Muscle layer of duodenum (tissue), 2 donors: ENCODE measurements at regions not wholly inside any gene's neighbourhood (a gene's known extent, or its start where the extent isn't known, plus 50 kb on each side); places are given as distances from the start of the nearest gene placed in this dataset.
A peak's percentile ranks its signal among the peaks of the same experiment; 100 is the strongest.
"Not testable (repeated sequence)": the region's sequence is repeated elsewhere in the genome, so short reads cannot be mapped to it uniquely, and the experiment has no call there.

ENCODE experiments used
- H3K27ac ChIP-seq: one replicate; pipeline ENCODE4 v1.7.0; 2013; ENCODE audit warnings: mild to moderate bottlenecking, low read length
- H3K27me3 ChIP-seq: one replicate; pipeline ENCODE4 v1.7.0; 2013; ENCODE audit warnings: low read depth, mild to moderate bottlenecking, control low read depth, low read length
- H3K36me3 ChIP-seq, 2 donors: one replicate each; pipeline ENCODE4 v1.7.0; 2013; ENCODE audit warnings: low read length in 2 of 2, control low read depth in 1 of 2, mild to moderate bottlenecking in 1 of 2; ENCODE audit not compliant: insufficient read depth in 2 of 2, control insufficient read depth in 1 of 2
- H3K4me1 ChIP-seq, 2 donors: one replicate each; pipeline ENCODE4 v1.7.0; 2013; ENCODE audit warnings: low read length in 2 of 2, mild to moderate bottlenecking in 2 of 2, control low read depth in 1 of 2, moderate library complexity in 1 of 2; ENCODE audit not compliant: insufficient read depth in 2 of 2, control insufficient read depth in 1 of 2
- H3K4me3 ChIP-seq, 2 donors: one replicate each; pipeline ENCODE4 v1.7.0; 2013; ENCODE audit warnings: low read length in 2 of 2, low read depth in 1 of 2, mild to moderate bottlenecking in 1 of 2
- H3K9me3 ChIP-seq, 2 donors: one replicate each; pipeline ENCODE4 v1.7.0; 2013; ENCODE audit warnings: low read length in 2 of 2, control low read depth in 1 of 2, mild to moderate bottlenecking in 1 of 2; ENCODE audit not compliant: control insufficient read depth in 1 of 2
- donor health status: healthy.

DNA sequence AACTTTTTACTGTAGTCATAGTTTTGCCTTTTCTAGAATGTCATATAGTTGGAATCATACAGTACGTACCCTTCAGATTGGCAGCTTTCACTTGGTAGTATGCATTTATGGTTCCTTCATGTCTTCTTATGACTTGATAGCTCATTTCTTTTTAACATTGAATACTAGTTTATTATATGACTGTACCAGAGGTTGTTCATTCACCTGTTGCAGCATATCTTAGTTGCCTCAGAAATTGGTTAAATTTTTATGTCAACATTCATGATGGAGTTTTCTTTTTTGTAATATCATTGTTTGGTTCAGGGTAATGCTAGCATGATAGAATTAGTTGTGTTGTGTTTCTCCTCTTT is 94.8 kb upstream of the CDK13 start:
- peak overlapping the region; percentile 17 to 56 for H3K4me3 ChIP-seq
- H3K27me3 ChIP-seq: no peaks in the 10 kb centered on the region
- H3K36me3 ChIP-seq: no peaks in the 10 kb centered on the region
- H3K27ac ChIP-seq: no peak overlapping the region
- H3K4me1 ChIP-seq: no peaks in the 10 kb centered on the region
- H3K9me3 ChIP-seq: no peaks in the 10 kb centered on the region

- not testable (repeated sequence) for H3K27ac ChIP-seq, H3K4me3 ChIP-seq, H3K9me3 ChIP-seq, H3K27me3 ChIP-seq, H3K4me1 ChIP-seq, H3K36me3 ChIP-seq
Observed at GRCh38 chr7:39863675-39864322, 86.3 kb upstream of the CDK13 start.

GRCh38 chr7:39869888-39870522 is 80.1 kb upstream of the CDK13 start:
- not testable (repeated sequence) for H3K9me3 ChIP-seq, H3K27me3 ChIP-seq, H3K36me3 ChIP-seq, H3K4me1 ChIP-seq, H3K27ac ChIP-seq, H3K4me3 ChIP-seq

GRCh38 chr7:39871610-39872009 is 78.4 kb upstream of the CDK13 start:
- H3K36me3 ChIP-seq, H3K27me3 ChIP-seq, H3K4me3 ChIP-seq, H3K27ac ChIP-seq, H3K9me3 ChIP-seq, H3K4me1 ChIP-seq: not testable (repeated sequence)

DNA sequence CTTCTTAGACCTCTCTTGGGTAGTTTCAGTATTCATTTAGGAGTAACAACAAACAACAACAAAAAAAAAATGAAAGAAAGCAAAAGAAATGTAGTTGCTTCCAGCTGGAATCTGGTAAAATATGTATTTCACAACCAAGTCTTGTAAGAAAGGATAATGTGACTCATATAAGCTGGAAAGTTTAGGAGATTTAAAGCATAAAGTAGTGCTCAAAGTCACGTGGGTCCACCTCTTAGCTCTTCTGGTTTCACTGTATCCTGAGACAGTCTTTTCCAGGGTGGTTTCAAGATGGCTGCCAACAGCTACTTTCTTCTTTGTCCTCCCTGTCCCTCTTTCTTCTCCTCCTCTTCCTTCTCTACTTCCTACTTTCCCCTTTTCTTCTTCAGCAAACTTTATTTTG is 69.5 kb upstream of the CDK13 start:
- Histone ChIP-seq H3K27ac (no peak overlapping the region), H3K4me3 (no peak overlapping the region), H3K36me3 (no peaks in the 10 kb centered on the region), H3K9me3 (peaks cover 0 to 14% of the 10 kb centered on the region in 2 donors), H3K27me3 (no peaks in the 10 kb centered on the region), H3K4me1 (no peaks in the 10 kb centered on the region)

DNA sequence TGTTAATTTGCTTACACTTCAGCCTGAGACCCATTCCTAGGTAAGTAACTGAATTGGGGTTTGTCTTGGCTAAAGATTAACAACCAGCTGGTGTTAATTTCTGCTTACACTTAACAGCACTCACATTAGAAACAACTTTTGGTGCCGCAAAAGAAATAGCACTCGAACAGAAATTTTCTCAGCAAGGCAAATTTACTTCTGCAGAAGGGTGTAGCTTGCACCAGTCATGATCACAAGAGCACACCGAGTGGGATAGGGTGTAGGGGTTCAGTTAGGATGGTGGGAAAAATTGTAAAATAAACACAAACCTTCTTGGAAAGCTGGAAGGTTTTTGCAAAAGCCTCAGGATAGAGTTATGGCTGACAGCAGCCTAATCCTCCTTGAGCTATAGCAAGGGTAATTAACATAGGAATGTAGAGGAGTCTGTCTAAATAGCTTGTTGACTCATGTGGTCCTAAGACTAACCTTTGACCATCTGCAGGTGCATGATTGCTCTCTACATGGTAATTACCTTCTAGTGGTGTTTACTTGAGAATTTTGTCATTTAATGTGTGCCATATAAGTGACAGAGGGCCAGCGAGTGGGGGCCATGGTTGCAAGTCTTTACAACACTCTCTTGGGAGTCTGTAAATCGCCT is 67.8 kb upstream of the CDK13 start:
- Histone ChIP-seq H3K36me3 (no peaks in the 10 kb centered on the region), H3K27ac (no peak overlapping the region), H3K27me3 (no peaks in the 10 kb centered on the region), H3K4me3 (no peak overlapping the region), H3K4me1 (no peaks in the 10 kb centered on the region), H3K9me3 (peaks cover 0 to 14% of the 10 kb centered on the region in 2 donors)

DNA sequence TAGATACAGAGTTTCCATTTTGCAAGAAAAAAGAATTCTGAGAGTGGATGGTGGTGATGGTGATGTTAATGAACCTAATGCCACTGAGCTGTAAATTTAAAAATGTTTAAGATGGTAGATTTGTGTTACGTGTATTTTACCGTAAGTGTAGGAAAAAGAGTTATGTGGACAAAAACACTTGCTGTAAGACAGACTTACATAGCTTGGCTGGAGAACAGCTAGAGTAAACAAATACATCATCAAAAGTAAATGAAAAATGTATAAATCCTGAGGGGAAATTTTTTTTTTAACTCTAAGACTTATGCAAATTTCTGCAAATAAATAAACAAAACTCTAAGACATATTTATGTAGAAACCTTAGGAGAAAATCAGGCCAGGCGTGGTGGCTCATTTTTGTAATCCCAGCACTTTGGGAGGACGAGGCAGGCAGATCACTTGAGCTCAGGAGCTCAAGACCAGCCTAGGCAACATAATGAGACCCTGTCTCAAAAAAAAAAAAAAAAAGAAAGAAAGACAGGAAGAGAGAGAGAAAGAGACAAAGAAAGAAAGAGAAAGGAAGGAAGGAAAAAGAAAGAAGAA is 66.2 kb upstream of the CDK13 start:
- H3K9me3 ChIP-seq: peaks cover 0 to 14% of the 10 kb centered on the region in 2 donors
- H3K27ac ChIP-seq: no peak overlapping the region
- H3K4me1 ChIP-seq: no peaks in the 10 kb centered on the region
- H3K36me3 ChIP-seq: no peaks in the 10 kb centered on the region
- H3K4me3 ChIP-seq: no peak overlapping the region
- no peaks in the 10 kb centered on the region for H3K27me3 ChIP-seq

DNA sequence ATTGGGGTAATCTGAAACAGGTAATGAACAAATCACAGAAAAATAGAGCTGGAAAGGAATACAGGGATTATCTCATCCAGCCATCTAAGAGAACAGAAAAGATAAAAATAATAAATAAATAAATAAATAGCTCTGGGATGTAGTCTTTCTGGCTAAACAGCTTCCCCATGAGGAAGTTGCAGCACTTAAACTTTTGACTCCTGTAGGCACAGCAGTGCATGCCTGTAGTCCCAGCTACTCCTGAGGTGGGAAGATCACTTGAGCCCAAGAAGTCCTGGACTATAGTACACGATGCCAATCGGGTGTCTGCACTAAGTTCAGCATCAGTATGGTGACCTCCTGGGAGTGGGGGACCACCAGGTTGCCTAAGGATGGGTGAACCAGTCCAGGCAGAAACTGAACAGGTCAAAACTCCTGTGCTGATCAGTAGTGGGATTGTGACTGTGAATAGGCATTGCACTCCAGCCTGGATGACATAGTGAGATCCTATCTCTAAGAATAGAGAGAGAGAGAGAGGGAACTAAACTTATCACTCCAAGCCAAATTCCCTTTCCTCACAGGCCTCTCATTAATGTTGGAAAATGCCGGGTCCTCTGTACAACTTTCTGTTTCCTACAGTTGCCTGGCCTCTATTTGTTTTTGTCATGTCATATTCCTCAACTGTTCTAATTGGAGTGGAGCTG is 61.7 kb upstream of the CDK13 start:
- Histone ChIP-seq H3K36me3 (no peaks in the 10 kb centered on the region), H3K4me1 (no peaks in the 10 kb centered on the region), H3K9me3 (no peaks in the 10 kb centered on the region), H3K27me3 (no peaks in the 10 kb centered on the region), H3K27ac (no peak overlapping the region), H3K4me3 (no peak overlapping the region)

GRCh38 chr7:39890411-39890810 is 59.6 kb upstream of the CDK13 start:
- H3K4me3 ChIP-seq: no peak overlapping the region
- no peaks in the 10 kb centered on the region for H3K27me3 ChIP-seq
- no peak overlapping the region for H3K27ac ChIP-seq
- no peaks in the 10 kb centered on the region for H3K4me1 ChIP-seq
- no peaks in the 10 kb centered on the region for H3K9me3 ChIP-seq
- no peaks in the 10 kb centered on the region for H3K36me3 ChIP-seq

DNA sequence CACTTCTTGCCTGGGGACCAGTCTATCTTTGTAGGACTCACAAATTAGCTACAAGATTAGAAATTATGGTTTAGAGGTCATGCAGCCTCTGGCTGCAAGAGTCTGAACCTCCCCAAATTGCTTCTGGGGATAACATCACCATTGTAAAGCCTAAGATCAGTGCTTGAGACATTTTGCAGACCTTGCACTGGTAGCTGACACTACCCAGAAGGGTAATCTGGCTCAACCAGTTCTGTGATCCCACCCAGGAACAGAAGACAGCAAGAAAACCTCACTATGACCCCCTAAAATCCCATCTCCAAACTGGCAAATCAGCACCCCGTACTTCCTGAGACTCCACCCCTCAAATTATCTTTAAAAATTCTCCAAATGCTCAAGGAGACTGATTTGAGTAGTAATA is 58.2 kb upstream of the CDK13 start:
- Histone ChIP-seq H3K27me3 (no peaks in the 10 kb centered on the region), H3K9me3 (no peaks in the 10 kb centered on the region), H3K27ac (no peak overlapping the region), H3K4me3 (no peak overlapping the region), H3K4me1 (no peaks in the 10 kb centered on the region), H3K36me3 (no peaks in the 10 kb centered on the region)

DNA sequence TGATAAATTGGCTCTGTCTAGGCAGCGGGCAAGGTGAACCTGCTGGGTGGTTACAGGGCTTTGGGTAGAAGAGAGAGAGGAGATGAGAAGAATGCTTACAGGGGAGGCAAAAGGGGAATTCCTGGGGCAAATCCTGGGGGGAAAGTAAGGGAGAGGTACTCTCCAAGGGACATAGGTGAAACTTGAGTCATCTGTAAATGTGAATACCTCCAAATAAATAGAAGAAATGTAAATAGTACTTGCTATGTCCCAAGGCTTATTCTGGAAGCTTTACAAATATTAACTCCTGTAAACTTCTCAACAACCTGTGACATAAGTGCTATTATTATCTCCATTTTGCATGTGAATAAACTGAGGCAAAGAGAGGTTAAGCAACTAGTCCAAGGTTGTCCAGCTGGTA is 57.7 kb upstream of the CDK13 start:
- Histone ChIP-seq H3K4me3 (no peak overlapping the region), H3K27ac (no peak overlapping the region), H3K27me3 (no peaks in the 10 kb centered on the region), H3K9me3 (no peaks in the 10 kb centered on the region), H3K36me3 (no peaks in the 10 kb centered on the region), H3K4me1 (no peaks in the 10 kb centered on the region)
